ENCODE measurements at regions not wholly inside any gene's neighbourhood (a gene's known extent, or its start where the extent isn't known, plus 50 kb on each side); places are given as distances from the start of the nearest gene placed in this dataset.

DNA sequence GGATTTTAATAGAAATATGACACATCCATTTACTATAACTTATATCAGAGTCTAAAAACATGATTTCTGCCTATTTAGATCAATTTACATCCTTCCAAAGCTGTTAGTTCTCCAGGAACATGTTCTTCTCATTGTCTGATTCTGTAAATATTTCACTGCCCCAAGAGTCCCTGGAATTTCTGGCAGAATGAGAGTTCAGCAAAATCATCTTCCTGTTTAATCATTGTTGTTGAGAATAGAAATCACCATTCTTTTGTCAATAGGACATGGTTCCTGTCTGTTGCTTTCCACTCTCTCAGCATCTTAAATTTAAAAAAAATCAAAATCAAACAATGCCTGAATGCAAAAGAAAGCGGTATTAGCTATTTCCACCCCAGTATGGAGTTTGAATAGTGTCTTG, 172.8 kb upstream of the FRMPD4 start:
- TF ChIP-seq, protein P1, sequence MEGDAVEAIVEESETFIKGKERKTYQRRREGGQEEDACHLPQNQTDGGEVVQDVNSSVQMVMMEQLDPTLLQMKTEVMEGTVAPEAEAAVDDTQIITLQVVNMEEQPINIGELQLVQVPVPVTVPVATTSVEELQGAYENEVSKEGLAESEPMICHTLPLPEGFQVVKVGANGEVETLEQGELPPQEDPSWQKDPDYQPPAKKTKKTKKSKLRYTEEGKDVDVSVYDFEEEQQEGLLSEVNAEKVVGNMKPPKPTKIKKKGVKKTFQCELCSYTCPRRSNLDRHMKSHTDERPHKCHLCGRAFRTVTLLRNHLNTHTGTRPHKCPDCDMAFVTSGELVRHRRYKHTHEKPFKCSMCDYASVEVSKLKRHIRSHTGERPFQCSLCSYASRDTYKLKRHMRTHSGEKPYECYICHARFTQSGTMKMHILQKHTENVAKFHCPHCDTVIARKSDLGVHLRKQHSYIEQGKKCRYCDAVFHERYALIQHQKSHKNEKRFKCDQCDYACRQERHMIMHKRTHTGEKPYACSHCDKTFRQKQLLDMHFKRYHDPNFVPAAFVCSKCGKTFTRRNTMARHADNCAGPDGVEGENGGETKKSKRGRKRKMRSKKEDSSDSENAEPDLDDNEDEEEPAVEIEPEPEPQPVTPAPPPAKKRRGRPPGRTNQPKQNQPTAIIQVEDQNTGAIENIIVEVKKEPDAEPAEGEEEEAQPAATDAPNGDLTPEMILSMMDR (conservative IDR thresholded peaks at IDR 0.05) = no peak
- no peaks in the 10 kb centered on the region for H3K23me2 ChIP-seq (ENCODE audit: insufficient read length, low read depth, low read length, poor library complexity, severe bottlenecking)
- H3K4me1 ChIP-seq (ENCODE audit: insufficient read depth, low read length) = no peaks in the 10 kb centered on the region
- WGBS (ENCODE audit: extremely low coverage, insufficient read length, low lambda C conversion rate) = no CpG with 5 or more reads among the region's 1 CpG
- no peak overlapping the region for H2BK120ac ChIP-seq (ENCODE audit: low read depth, low read length, poor library complexity, severe bottlenecking)
- no peaks in the 10 kb centered on the region for H3K27me3 ChIP-seq (ENCODE audit: insufficient read depth, low read length)
- H2AK5ac ChIP-seq (ENCODE audit: insufficient read length, low read length) = no peak overlapping the region
- H3K4me2 ChIP-seq (ENCODE audit: insufficient read depth, insufficient read length, low read length) = no peak overlapping the region
- H3K18ac ChIP-seq (ENCODE audit: insufficient read length, low read depth, low read length) = no peak overlapping the region
- H3K9me3 ChIP-seq (ENCODE audit: control insufficient read depth, low read depth, low read length) = no peaks in the 10 kb centered on the region
- H3T11ph ChIP-seq (ENCODE audit: low read length) = no peak overlapping the region
- no peaks in the 10 kb centered on the region for H3K79me1 ChIP-seq (ENCODE audit: insufficient read depth, low read depth, low read length, poor library complexity, severe bottlenecking)
- H2AFZ ChIP-seq (ENCODE audit: low read length) = no peak overlapping the region
- H4K91ac ChIP-seq (ENCODE audit: insufficient read length, low read depth, low read length) = no peak overlapping the region
- H3K27ac Mint-ChIP-seq = no peak overlapping the region
- H3K36me3 Mint-ChIP-seq (ENCODE audit: insufficient read depth in 1 of 3, low read depth in 3 of 3) = 0 out of 7 replicates have a peak, but pooled peaks cover 0 to 1% (median 0%) of the 10 kb centered on the region in 3 experiments
- H2BK15ac ChIP-seq (ENCODE audit: low read depth, low read length) = no peak overlapping the region
- no peak overlapping the region for H2BK12ac ChIP-seq (ENCODE audit: insufficient read length, low read depth, low read length)
- peaks cover 58 to 61% of the 10 kb centered on the region in 2 experiments for H3K9me3 Mint-ChIP-seq
- H3K27me3 Mint-ChIP-seq (ENCODE audit: low read depth) = no peaks in the 10 kb centered on the region
- no peak overlapping the region for H3K23ac ChIP-seq (ENCODE audit: insufficient read length, low read depth, low read length)
- no peak overlapping the region for H3K4me3 Mint-ChIP-seq
- no peak overlapping the region for H3K9ac ChIP-seq (ENCODE audit: extremely low read depth, insufficient read length, low read length)
- no peaks in the 10 kb centered on the region for H4K20me1 ChIP-seq (ENCODE audit: control insufficient read depth, insufficient read depth, insufficient read length)
- H3K56ac ChIP-seq (ENCODE audit: insufficient read length, low read depth, low read length) = no peak overlapping the region
- no peak for DNase-seq
- H4K5ac ChIP-seq (ENCODE audit: insufficient read length, low read depth, low read length) = no peak overlapping the region
- no peak overlapping the region for H2BK20ac ChIP-seq (ENCODE audit: low read depth, low read length, poor library complexity, severe bottlenecking)
- no peak overlapping the region for H3K27ac ChIP-seq (ENCODE audit: insufficient read length, low read depth, low read length)
- peaks cover 0 to 2% of the 10 kb centered on the region in 2 experiments; a peak in 2 of 4 replicates for H3K4me1 Mint-ChIP-seq
- no peak overlapping the region for H2BK5ac ChIP-seq (ENCODE audit: insufficient read length, low read length)
- no peak overlapping the region for H4K8ac ChIP-seq (replicated peaks; ENCODE audit: insufficient read length, low read depth, low read length)
- H3K4ac ChIP-seq (ENCODE audit: low read depth, low read length) = no peak overlapping the region
- H3K14ac ChIP-seq (ENCODE audit: insufficient read depth, low read length) = no peak overlapping the region
- H3K79me2 ChIP-seq (ENCODE audit: insufficient read depth, low read length) = no peaks in the 10 kb centered on the region

Measured in H9 (cell line).